ENCODE measurements at regions not wholly inside any gene's neighbourhood (a gene's known extent, or its start where the extent isn't known, plus 50 kb on each side); places are given as distances from the start of the nearest gene placed in this dataset.

- H3K4me3 ChIP-seq (ENCODE audit: low read depth, low read length) = no peak overlapping the region
- H3K36me3 ChIP-seq = no peaks in the 10 kb centered on the region
- H3K27ac ChIP-seq = no peak overlapping the region
- TF ChIP-seq, protein P1, sequence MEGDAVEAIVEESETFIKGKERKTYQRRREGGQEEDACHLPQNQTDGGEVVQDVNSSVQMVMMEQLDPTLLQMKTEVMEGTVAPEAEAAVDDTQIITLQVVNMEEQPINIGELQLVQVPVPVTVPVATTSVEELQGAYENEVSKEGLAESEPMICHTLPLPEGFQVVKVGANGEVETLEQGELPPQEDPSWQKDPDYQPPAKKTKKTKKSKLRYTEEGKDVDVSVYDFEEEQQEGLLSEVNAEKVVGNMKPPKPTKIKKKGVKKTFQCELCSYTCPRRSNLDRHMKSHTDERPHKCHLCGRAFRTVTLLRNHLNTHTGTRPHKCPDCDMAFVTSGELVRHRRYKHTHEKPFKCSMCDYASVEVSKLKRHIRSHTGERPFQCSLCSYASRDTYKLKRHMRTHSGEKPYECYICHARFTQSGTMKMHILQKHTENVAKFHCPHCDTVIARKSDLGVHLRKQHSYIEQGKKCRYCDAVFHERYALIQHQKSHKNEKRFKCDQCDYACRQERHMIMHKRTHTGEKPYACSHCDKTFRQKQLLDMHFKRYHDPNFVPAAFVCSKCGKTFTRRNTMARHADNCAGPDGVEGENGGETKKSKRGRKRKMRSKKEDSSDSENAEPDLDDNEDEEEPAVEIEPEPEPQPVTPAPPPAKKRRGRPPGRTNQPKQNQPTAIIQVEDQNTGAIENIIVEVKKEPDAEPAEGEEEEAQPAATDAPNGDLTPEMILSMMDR (IDR thresholded peaks at IDR 0.05; ENCODE audit: low read depth, low read length) = no peak
- no peaks in the 10 kb centered on the region for H3K27me3 ChIP-seq (ENCODE audit: insufficient read depth, low read depth, severe bottlenecking)
- DNase-seq = no peak
- peaks cover 7% of the 10 kb centered on the region for H3K9me3 ChIP-seq (ENCODE audit: severe bottlenecking)
These were observed 296.0 kb downstream of the HLX start for GRCh38 chr1:221175249-221175648.

DNA sequence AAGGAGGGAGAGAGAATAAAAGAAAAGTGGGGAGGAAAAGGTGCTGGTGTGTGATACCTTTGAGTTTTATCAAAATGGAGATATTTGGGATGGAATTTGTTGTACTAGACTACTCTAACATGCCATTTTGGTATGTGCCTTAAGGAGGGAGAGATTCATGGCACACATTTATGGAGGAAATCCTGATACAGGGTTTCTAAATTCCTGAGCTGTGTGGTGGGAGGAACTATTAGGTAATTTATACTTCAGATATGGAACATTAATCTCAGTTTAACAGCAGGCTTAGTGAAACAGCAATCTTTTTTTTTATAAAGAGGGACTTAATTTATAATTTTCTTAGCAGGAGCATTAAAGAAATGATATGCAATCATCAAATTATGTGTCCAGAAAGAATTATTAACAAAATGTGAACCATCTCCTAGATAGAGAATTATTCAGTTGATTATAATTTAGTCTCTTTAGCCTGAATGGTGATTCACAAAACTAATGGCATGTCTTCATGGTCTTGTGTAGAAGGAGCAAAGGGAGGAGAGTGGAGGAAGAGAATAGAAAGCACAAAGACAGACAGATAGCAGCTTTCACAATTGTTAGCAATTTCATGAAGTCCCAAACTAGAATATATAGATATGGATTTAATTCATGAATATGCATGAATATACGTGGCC is 301.6 kb downstream of the HLX start:
- Histone ChIP-seq H3K36me3 (no peaks in the 10 kb centered on the region), H3K27ac (no peak overlapping the region), H3K27me3 (ENCODE audit: insufficient read depth, low read depth, severe bottlenecking) (no peaks in the 10 kb centered on the region), H3K4me3 (ENCODE audit: low read depth, low read length) (no peak overlapping the region), H3K9me3 (ENCODE audit: severe bottlenecking) (no peaks in the 10 kb centered on the region)
- DNase-seq = no peak
- TF ChIP-seq, protein P1 (IDR thresholded peaks at IDR 0.05; ENCODE audit: low read depth, low read length) = no peak

DNA sequence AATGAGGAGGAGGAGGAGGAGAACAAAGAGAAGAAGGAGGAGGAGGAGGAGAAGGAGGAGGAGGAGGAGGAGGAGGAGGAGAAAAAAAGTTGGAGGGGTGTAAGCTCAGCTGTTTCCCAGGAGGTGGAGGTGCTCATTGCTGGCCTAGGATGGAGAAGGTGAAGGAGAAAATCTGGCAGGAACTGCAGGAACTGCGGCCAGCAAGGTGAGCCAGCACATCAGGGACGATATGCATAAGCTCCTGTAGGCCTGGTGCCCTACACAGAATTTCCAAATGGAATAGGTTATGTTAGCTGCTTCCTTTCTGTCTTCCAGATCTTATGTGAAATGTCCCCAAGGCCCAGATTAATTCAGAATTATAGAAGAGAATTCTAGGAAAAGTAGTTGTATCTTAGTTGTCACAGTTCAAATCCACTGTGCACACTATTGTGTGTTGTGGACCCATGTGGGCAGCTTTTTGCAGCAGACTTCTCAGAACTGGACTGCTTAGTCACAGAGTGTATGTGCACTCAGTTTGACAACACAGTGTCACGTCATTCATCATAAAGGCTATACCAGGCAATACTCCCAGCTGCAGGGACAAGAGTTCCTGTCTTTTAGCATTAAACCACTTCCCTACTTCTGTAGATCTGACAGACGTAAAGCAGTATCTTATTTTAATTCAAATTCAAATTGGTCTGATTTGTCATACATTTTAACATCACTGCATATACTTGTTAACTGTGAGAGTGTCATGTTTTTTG is 303.7 kb downstream of the HLX start:
- DNase-seq = no peak
- H3K27ac ChIP-seq = no peak overlapping the region
- H3K4me3 ChIP-seq (ENCODE audit: low read depth, low read length) = no peak overlapping the region
- no peaks in the 10 kb centered on the region for H3K27me3 ChIP-seq (ENCODE audit: insufficient read depth, low read depth, severe bottlenecking)
- no peaks in the 10 kb centered on the region for H3K9me3 ChIP-seq (ENCODE audit: severe bottlenecking)
- TF ChIP-seq, protein P1 (IDR thresholded peaks at IDR 0.05; ENCODE audit: low read depth, low read length) = no peak
- no peaks in the 10 kb centered on the region for H3K36me3 ChIP-seq

- no peaks in the 10 kb centered on the region for H3K27me3 ChIP-seq (ENCODE audit: insufficient read depth, low read depth, severe bottlenecking)
- H3K27ac ChIP-seq = no peak overlapping the region
- no peaks in the 10 kb centered on the region for H3K9me3 ChIP-seq (ENCODE audit: severe bottlenecking)
- TF ChIP-seq, protein P1 (IDR thresholded peaks at IDR 0.05; ENCODE audit: low read depth, low read length) = no peak
- H3K4me3 ChIP-seq (ENCODE audit: low read depth, low read length) = no peak overlapping the region
- no peak for DNase-seq
- H3K36me3 ChIP-seq = no peaks in the 10 kb centered on the region
These were observed 305.0 kb downstream of the HLX start for GRCh38 chr1:221184131-221184794.

DNA sequence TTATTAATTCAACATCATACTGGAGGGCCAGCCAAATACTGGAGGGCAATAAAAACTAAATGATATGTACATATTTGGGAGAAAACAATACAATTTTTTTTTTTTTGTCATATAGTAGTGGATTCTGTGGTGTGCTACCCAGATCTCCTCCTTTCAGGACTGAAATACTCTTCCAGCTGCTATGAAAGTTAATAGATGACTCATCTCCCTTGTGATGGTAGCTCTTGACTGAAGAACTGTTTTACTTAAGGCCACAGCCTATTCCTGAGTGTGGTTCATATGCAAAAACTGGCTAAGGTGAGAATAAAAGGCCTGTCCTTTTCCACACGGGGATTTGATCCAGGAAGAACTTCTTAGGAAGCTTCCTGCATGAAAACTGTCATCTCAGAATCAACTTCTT is 307.9 kb downstream of the HLX start:
- no peak for DNase-seq
- no peak overlapping the region for H3K4me3 ChIP-seq (ENCODE audit: low read depth, low read length)
- H3K9me3 ChIP-seq (ENCODE audit: severe bottlenecking) = no peaks in the 10 kb centered on the region
- TF ChIP-seq, protein P1 (IDR thresholded peaks at IDR 0.05; ENCODE audit: low read depth, low read length) = no peak
- no peaks in the 10 kb centered on the region for H3K36me3 ChIP-seq
- H3K27me3 ChIP-seq (ENCODE audit: insufficient read depth, low read depth, severe bottlenecking) = no peaks in the 10 kb centered on the region
- no peak overlapping the region for H3K27ac ChIP-seq
